ENCODE measurements at regions not wholly inside any gene's neighbourhood (a gene's known extent, or its start where the extent isn't known, plus 50 kb on each side); places are given as distances from the start of the nearest gene placed in this dataset.
A peak's percentile ranks its signal among the peaks of the same experiment; 100 is the strongest.

- DNase-seq (ENCODE audit: low spot score), result no peak
These were observed 51.1 kb upstream of the ZNF236 start for GRCh38 chr18:76771192-76771799.

- DNase-seq (ENCODE audit: low spot score), result no peak
These were observed 54.4 kb upstream of the ZNF236 start for GRCh38 chr18:76767954-76768353.

GRCh38 chr18:76766429-76766828 is 55.9 kb upstream of the ZNF236 start:
- no peak for DNase-seq (ENCODE audit: low spot score)

- DNase-seq (ENCODE audit: low spot score), result peak; percentile 46
These were observed 56.7 kb upstream of the ZNF236 start for GRCh38 chr18:76765649-76766048.

GRCh38 chr18:76764291-76764901 is 58.0 kb upstream of the ZNF236 start:
- no peak for DNase-seq (ENCODE audit: low spot score)

- no peak for DNase-seq (ENCODE audit: low spot score)
These were observed 63.3 kb upstream of the ZNF236 start for GRCh38 chr18:76759056-76759455.

- no peak for DNase-seq (ENCODE audit: low spot score)
These were observed 64.4 kb upstream of the ZNF236 start for GRCh38 chr18:76757925-76758324.

GRCh38 chr18:76757335-76757734 is 65.0 kb upstream of the ZNF236 start:
- DNase-seq (ENCODE audit: low spot score), result no peak

- no peak for DNase-seq (ENCODE audit: low spot score)
These were observed 65.7 kb upstream of the ZNF236 start for GRCh38 chr18:76756531-76757253.

GRCh38 chr18:76754351-76754750 is 68.0 kb upstream of the ZNF236 start:
- no peak for DNase-seq (ENCODE audit: low spot score)

GRCh38 chr18:76752400-76752799 is 70.0 kb upstream of the ZNF236 start:
- no peak for DNase-seq (ENCODE audit: low spot score)

- DNase-seq (ENCODE audit: low spot score), result no peak
These were observed 71.2 kb upstream of the ZNF236 start for GRCh38 chr18:76750917-76751890.

- no peak for DNase-seq (ENCODE audit: low spot score)
These were observed 72.1 kb upstream of the ZNF236 start for GRCh38 chr18:76750269-76750668.

- DNase-seq (ENCODE audit: low spot score), result no peak
These were observed 74.7 kb upstream of the ZNF236 start for GRCh38 chr18:76747676-76748075.

- no peak for DNase-seq (ENCODE audit: low spot score)
These were observed 81.0 kb upstream of the ZNF236 start for GRCh38 chr18:76741346-76741745.

GRCh38 chr18:76736309-76736708 is 86.0 kb upstream of the ZNF236 start:
- DNase-seq (ENCODE audit: low spot score), result no peak

GRCh38 chr18:76730901-76731300 is 91.5 kb upstream of the ZNF236 start:
- no peak for DNase-seq (ENCODE audit: low spot score)

- no peak for DNase-seq (ENCODE audit: low spot score)
These were observed 94.8 kb upstream of the ZNF236 start for GRCh38 chr18:76727589-76727988.

- no peak for DNase-seq (ENCODE audit: low spot score)
These were observed 96.9 kb upstream of the ZNF236 start for GRCh38 chr18:76725445-76725844.

GRCh38 chr18:76722224-76723061 is 99.9 kb upstream of the ZNF236 start:
- no peak for DNase-seq (ENCODE audit: low spot score)
